ENCODE measurements at regions not wholly inside any gene's neighbourhood (a gene's known extent, or its start where the extent isn't known, plus 50 kb on each side); places are given as distances from the start of the nearest gene placed in this dataset.

- ATAC-seq (ENCODE audit: low FRiP score) (no peak), DNase-seq (ENCODE audit: low spot score) (no peak)
- TF ChIP-seq, protein P1, sequence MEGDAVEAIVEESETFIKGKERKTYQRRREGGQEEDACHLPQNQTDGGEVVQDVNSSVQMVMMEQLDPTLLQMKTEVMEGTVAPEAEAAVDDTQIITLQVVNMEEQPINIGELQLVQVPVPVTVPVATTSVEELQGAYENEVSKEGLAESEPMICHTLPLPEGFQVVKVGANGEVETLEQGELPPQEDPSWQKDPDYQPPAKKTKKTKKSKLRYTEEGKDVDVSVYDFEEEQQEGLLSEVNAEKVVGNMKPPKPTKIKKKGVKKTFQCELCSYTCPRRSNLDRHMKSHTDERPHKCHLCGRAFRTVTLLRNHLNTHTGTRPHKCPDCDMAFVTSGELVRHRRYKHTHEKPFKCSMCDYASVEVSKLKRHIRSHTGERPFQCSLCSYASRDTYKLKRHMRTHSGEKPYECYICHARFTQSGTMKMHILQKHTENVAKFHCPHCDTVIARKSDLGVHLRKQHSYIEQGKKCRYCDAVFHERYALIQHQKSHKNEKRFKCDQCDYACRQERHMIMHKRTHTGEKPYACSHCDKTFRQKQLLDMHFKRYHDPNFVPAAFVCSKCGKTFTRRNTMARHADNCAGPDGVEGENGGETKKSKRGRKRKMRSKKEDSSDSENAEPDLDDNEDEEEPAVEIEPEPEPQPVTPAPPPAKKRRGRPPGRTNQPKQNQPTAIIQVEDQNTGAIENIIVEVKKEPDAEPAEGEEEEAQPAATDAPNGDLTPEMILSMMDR (IDR thresholded peaks at IDR 0.05) = no peak
Observed at GRCh38 chr7:16178585-16178984, 242.8 kb downstream of the CRPPA start.

DNA sequence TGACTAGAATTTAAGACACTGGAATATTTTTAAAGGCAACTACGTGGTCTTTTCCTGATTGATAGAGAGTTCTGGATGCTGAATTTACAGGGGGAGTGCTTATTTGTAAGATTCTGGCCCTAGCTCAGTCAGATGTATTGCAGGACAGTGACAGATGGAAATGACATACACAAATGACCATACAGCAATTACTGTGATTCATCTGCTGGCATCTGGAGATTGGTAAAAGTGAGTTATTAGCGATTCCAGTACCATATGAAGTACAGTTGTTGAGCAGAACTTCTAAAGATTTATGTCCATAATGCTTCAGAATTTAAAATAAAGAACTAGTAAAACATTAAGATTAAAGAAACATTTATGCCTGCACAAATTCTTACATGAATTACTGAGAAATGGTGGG, 243.2 kb downstream of the CRPPA start:
- ATAC-seq (ENCODE audit: low FRiP score) (no peak), DNase-seq (ENCODE audit: low spot score) (no peak)
- TF ChIP-seq, protein P1 (IDR thresholded peaks at IDR 0.05) = no peak

DNA sequence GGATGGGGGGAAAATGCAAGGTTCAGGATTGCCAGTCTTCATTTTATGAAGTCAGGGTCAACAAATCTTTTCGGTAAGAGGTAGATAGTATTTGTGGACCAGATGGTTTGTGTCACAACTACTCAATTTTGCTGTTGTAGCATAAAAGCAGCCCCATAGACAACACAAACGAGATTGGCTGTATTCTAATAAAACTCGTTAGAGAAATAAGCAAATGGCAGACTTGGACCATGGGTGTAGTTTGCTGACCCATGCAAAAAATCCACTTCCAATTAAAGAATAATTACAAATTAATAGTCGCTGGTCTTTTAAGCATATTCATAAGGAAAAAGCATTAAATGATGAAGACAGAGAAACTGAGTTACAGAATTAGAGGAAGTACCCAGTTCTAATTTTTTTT, 247.1 kb downstream of the CRPPA start:
- ATAC-seq (ENCODE audit: low FRiP score) (no peak), DNase-seq (ENCODE audit: low spot score) (no peak)
- TF ChIP-seq, protein P1 (IDR thresholded peaks at IDR 0.05) = no peak

DNA sequence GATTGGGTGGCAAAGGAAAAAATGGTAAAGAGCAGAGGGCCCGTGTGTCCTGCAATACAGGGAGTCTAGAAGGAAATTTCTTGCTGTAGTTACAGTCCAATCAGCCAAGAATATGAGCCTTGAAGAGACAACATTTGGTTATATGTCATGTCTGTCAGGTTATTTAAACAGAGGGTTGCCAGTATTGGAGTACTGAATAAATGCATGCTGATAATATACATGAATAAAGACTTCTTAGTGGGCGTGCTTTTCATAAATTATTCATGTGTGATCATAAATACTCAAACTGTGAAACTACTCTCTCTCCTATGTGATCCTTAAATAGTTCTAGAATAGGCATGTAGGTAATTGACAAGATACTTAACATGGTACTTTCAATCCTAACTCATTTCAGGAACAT, 249.0 kb downstream of the CRPPA start:
- ATAC-seq (ENCODE audit: low FRiP score) (no peak), DNase-seq (ENCODE audit: low spot score) (no peak)
- TF ChIP-seq, protein P1 (IDR thresholded peaks at IDR 0.05) = no peak

DNA sequence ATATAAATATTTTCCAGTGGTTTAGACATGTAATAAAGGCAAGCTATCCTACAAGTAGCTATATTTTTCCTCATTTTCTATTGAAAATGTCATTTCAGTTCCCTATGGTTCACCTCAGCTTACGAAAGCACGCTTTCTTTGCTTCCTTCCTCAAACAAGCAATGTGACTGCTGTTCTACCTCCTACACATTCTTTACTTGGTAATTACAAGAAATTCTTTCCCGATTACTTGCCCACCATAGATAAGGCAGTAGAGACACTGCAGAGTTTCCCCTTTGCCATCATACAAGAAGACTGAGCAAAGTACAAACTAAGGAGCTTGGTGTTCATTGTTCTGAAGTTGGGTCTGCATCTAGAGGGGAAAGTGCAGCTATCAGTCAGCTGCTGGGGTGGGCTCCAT, 249.4 kb downstream of the CRPPA start:
- TF ChIP-seq, protein P1 (IDR thresholded peaks at IDR 0.05) = no peak
- DNase-seq (ENCODE audit: low spot score) (no peak), ATAC-seq (ENCODE audit: low FRiP score) (no peak)

- ATAC-seq (ENCODE audit: low FRiP score) (no peak), DNase-seq (ENCODE audit: low spot score) (no peak)
- TF ChIP-seq, protein P1 (IDR thresholded peaks at IDR 0.05) = no peak
Observed at GRCh38 chr7:16170671-16171070, 250.7 kb downstream of the CRPPA start.

- DNase-seq (ENCODE audit: low spot score) = no peak
- TF ChIP-seq, protein P1 (IDR thresholded peaks at IDR 0.05) = no peak
- ATAC-seq (ENCODE audit: low FRiP score) = no peak
Observed at GRCh38 chr7:16169537-16169936, 251.8 kb downstream of the CRPPA start.
